ENCODE measurements at regions not wholly inside any gene's neighbourhood (a gene's known extent, or its start where the extent isn't known, plus 50 kb on each side); places are given as distances from the start of the nearest gene placed in this dataset.

DNA sequence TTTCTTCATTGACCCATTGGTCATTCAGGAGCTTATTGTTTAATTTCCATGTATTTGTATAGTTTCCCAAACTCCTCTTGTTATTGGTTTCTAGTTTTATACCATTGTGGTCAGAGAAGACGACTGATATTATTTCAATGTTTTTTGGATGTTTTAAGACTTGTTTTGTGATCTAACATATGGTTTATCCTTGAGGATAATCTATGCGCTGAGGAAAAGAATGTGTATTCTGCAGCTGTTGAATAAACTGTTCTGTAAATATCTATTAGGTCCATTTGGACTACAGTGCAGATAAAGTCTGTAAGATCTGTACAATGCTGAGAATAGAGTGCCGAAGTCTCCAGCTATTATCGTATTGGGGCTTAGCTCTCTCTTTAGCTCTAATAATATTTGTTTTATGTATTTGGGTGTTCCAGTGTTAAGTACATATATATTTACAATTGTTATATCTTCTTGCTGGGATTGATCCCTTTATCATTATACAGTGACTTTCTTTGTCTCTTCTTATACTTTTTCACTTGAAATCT lies 223.3 kb upstream of the ZNF217 start:
- TF ChIP-seq EP300 (IDR thresholded peaks at IDR 0.05): no peak
- TF ChIP-seq, protein P1, sequence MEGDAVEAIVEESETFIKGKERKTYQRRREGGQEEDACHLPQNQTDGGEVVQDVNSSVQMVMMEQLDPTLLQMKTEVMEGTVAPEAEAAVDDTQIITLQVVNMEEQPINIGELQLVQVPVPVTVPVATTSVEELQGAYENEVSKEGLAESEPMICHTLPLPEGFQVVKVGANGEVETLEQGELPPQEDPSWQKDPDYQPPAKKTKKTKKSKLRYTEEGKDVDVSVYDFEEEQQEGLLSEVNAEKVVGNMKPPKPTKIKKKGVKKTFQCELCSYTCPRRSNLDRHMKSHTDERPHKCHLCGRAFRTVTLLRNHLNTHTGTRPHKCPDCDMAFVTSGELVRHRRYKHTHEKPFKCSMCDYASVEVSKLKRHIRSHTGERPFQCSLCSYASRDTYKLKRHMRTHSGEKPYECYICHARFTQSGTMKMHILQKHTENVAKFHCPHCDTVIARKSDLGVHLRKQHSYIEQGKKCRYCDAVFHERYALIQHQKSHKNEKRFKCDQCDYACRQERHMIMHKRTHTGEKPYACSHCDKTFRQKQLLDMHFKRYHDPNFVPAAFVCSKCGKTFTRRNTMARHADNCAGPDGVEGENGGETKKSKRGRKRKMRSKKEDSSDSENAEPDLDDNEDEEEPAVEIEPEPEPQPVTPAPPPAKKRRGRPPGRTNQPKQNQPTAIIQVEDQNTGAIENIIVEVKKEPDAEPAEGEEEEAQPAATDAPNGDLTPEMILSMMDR (IDR thresholded peaks at IDR 0.05): no peak
- TF ChIP-seq POLR2A (IDR thresholded peaks at IDR 0.05): no peak
- no peak for DNase-seq (ENCODE audit: low spot score in 2 of 2)
- Histone ChIP-seq H3K27me3 (no peaks in the 10 kb centered on the region), H3K36me3 (no peaks in the 10 kb centered on the region), H3K27ac (no peak overlapping the region), H3K4me3 (no peak overlapping the region), H3K4me1 (no peaks in the 10 kb centered on the region), H3K9me3 (peaks cover 0 to 13% (median 0%) of the 10 kb centered on the region in 4 donors)
- WGBS, 2 donors: 93 to 94% methylated on average over 4 of the region's 4 CpGs

DNA sequence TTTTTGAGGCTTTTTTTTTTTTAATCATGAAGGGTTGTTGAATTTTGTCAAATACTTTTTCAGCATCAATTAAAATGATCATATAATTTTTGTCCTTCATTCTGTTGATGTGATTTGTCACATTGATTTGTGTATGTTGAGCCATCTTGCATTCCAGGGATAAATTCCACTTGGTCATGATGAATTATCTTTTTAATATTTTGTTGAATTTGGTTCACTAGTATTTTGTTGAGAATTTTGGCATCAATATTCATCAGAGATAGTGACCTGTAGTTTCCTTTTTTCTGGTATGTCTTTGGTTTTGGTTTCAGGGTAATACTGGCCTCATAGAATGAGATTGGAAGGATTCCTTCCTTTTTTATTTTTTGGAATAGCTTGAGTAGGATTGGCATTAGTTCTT lies 221.9 kb upstream of the ZNF217 start:
- no peak overlapping the region for H3K27ac ChIP-seq
- no peaks in the 10 kb centered on the region for H3K4me1 ChIP-seq
- no peaks in the 10 kb centered on the region for H3K27me3 ChIP-seq
- no peak for DNase-seq (ENCODE audit: low spot score in 2 of 2)
- no peaks in the 10 kb centered on the region for H3K36me3 ChIP-seq
- no peak for TF ChIP-seq POLR2A (IDR thresholded peaks at IDR 0.05)
- TF ChIP-seq, protein P1 (IDR thresholded peaks at IDR 0.05): no peak
- no peak for TF ChIP-seq EP300 (IDR thresholded peaks at IDR 0.05)
- peaks cover 0 to 13% (median 0%) of the 10 kb centered on the region in 4 donors for H3K9me3 ChIP-seq
- H3K4me3 ChIP-seq: no peak overlapping the region

GRCh38 chr20:53814060-53814459 lies 220.4 kb upstream of the ZNF217 start:
- no peak for TF ChIP-seq POLR2A (IDR thresholded peaks at IDR 0.05)
- TF ChIP-seq EP300 (IDR thresholded peaks at IDR 0.05): no peak
- TF ChIP-seq, protein P1 (IDR thresholded peaks at IDR 0.05): no peak
- no peak overlapping the region for H3K27ac ChIP-seq
- H3K4me3 ChIP-seq: no peak overlapping the region
- DNase-seq (ENCODE audit: low spot score in 2 of 2): no peak
- peaks cover 0 to 2% (median 0%) of the 10 kb centered on the region in 4 donors for H3K9me3 ChIP-seq
- 91 to 93% methylated on average over 2 of the region's 2 CpGs for WGBS, 2 donors
- H3K36me3 ChIP-seq: no peaks in the 10 kb centered on the region
- no peaks in the 10 kb centered on the region for H3K27me3 ChIP-seq
- no peaks in the 10 kb centered on the region for H3K4me1 ChIP-seq

- Histone ChIP-seq H3K4me1 (no peaks in the 10 kb centered on the region), H3K36me3 (no peaks in the 10 kb centered on the region), H3K27ac (no peak overlapping the region), H3K9me3 (no peaks in the 10 kb centered on the region), H3K4me3 (no peak overlapping the region), H3K27me3 (no peaks in the 10 kb centered on the region)
- DNase-seq (ENCODE audit: low spot score in 2 of 2): no peak
- TF ChIP-seq, protein P1 (IDR thresholded peaks at IDR 0.05): no peak
- no peak for TF ChIP-seq EP300 (IDR thresholded peaks at IDR 0.05)
- no peak for TF ChIP-seq POLR2A (IDR thresholded peaks at IDR 0.05)
- 72 to 83% methylated on average over 5 of the region's 5 CpGs for WGBS, 2 donors
Measured at GRCh38 chr20:53813636-53814035, 220.0 kb upstream of the ZNF217 start.

DNA sequence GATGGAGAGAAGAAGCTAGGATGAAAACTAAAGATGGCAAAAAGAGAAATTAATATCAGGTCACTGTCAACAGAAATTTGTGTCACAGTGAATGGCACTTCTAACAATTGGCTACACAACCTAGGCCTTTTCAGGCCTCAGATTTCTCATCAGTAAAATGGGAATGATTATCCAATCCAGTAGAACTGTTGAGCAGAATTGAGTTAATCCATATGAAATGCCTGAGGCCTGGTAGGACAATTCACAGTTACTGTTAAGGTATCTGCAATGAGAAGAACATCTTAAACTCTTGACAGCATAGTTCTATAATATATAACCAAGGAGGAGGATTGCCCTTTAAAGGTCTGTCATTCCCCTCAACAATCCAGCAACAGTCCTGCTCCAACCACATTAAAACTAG lies 217.9 kb upstream of the ZNF217 start:
- Histone ChIP-seq H3K27me3 (no peaks in the 10 kb centered on the region), H3K27ac (no peak overlapping the region), H3K9me3 (no peaks in the 10 kb centered on the region), H3K4me3 (no peak overlapping the region), H3K4me1 (no peaks in the 10 kb centered on the region), H3K36me3 (no peaks in the 10 kb centered on the region)
- DNase-seq (ENCODE audit: low spot score in 2 of 2): no peak
- TF ChIP-seq, protein P1 (IDR thresholded peaks at IDR 0.05): no peak
- TF ChIP-seq POLR2A (IDR thresholded peaks at IDR 0.05) (no peak), EP300 (IDR thresholded peaks at IDR 0.05) (no peak)
